Naive thymus-derived CD4-positive, alpha-beta T cell (primary cell): ENCODE measurements at regions not wholly inside any gene's neighbourhood (a gene's known extent, or its start where the extent isn't known, plus 50 kb on each side); places are given as distances from the start of the nearest gene placed in this dataset.
"Not testable (repeated sequence)": the region's sequence is repeated elsewhere in the genome, so short reads cannot be mapped to it uniquely, and the experiment has no call there.

Source experiments
- ATAC-seq: fragments of 150-1000 bp; cut with Tn5 transposase; 2 replicates; pipeline ENCODE4 v1.10.0; 2021; ENCODE audit warnings: mild to moderate bottlenecking, moderate library complexity
- CTCF ChIA-PET: fragments of 350-600 bp; sonication (Branson Sonifier 250); formaldehyde crosslinking; loops from one replicate; lab custom pipeline; 2021; ENCODE audit warnings: antibody characterized with exemption; lab: Charles Lee
- POLR2A ChIA-PET: fragments of 350-600 bp; sonication (Branson Sonifier 250); formaldehyde crosslinking; loops from one replicate; lab custom pipeline; 2021; ENCODE audit warnings: antibody characterized with exemption, inconsistent platforms; lab: Charles Lee
- DNase-seq, 9 donors: peaks; one replicate each; pipeline versions ENCODE4 v3.0.0 to v3.0.0-alpha.2; 2020 to 2022; ENCODE audit warnings: mixed read lengths in 1 of 9
- H3K27ac ChIP-seq: one replicate; pipeline ENCODE4 v1.7.0; 2013; ENCODE audit warnings: mild to moderate bottlenecking, low read depth, low read length, moderate library complexity
- H3K27me3 ChIP-seq, 2 donors: one replicate each; pipeline ENCODE4 v1.7.0; 2013; ENCODE audit warnings: low read length in 2 of 2, mild to moderate bottlenecking in 2 of 2, moderate library complexity in 2 of 2; ENCODE audit not compliant: control insufficient read depth in 2 of 2, insufficient read depth in 2 of 2
- H3K36me3 ChIP-seq, 3 experiments: 1 replicate in 2 of 3; 2 replicates in 1 of 3; pipeline ENCODE4 v1.7.0; 2013; ENCODE audit warnings: low read length in 3 of 3, mild to moderate bottlenecking in 3 of 3, moderate library complexity in 1 of 3; ENCODE audit not compliant: insufficient read depth in 3 of 3, control insufficient read depth in 2 of 3
- H3K4me1 ChIP-seq, 2 donors: one replicate each; pipeline ENCODE4 v1.7.0; 2013; ENCODE audit warnings: low read length in 2 of 2, mild to moderate bottlenecking in 2 of 2, moderate library complexity in 1 of 2; ENCODE audit not compliant: control insufficient read depth in 2 of 2, insufficient read depth in 2 of 2
- H3K4me3 ChIP-seq: 2 replicates; pipeline ENCODE4 v1.7.0; 2013; ENCODE audit warnings: mild to moderate bottlenecking, low read length
- H3K9me3 ChIP-seq, 3 experiments: 1 replicate in 2 of 3; 2 replicates in 1 of 3; pipeline ENCODE4 v1.7.0; 2013; ENCODE audit warnings: low read length in 3 of 3; ENCODE audit not compliant: control insufficient read depth in 2 of 3
- H3K27ac Mint-ChIP-seq, 9 donors: one replicate each; pipeline ENCODE4 v1.8.0; 2020 to 2022; ENCODE audit warnings: mixed read lengths in 9 of 9, mild to moderate bottlenecking in 8 of 9, moderate library complexity in 5 of 9, inconsistent platforms in 2 of 9
- H3K27me3 Mint-ChIP-seq, 5 donors: one replicate each; pipeline ENCODE4 v1.8.0; 2021 to 2022; ENCODE audit warnings: mixed read lengths in 5 of 5, mild to moderate bottlenecking in 1 of 5
- H3K36me3 Mint-ChIP-seq, 5 donors: one replicate each; pipeline ENCODE4 v1.8.0; 2020 to 2022; ENCODE audit warnings: mixed read lengths in 5 of 5, mild to moderate bottlenecking in 3 of 5, inconsistent platforms in 1 of 5
- H3K4me1 Mint-ChIP-seq, 7 donors: one replicate each; pipeline ENCODE4 v1.8.0; 2020 to 2022; ENCODE audit warnings: mixed read lengths in 7 of 7, mild to moderate bottlenecking in 3 of 7, inconsistent platforms in 1 of 7
- H3K4me3 Mint-ChIP-seq, 10 donors: one replicate each; pipeline ENCODE4 v1.8.0; 2020 to 2022; ENCODE audit warnings: mild to moderate bottlenecking in 10 of 10, mixed read lengths in 10 of 10, moderate library complexity in 6 of 10, inconsistent platforms in 2 of 10
- H3K9me3 Mint-ChIP-seq, 11 donors: one replicate each; pipeline ENCODE4 v1.8.0; 2020 to 2022; ENCODE audit warnings: mixed read lengths in 11 of 11, mild to moderate bottlenecking in 4 of 11, inconsistent platforms in 1 of 11, moderate library complexity in 1 of 11
- intact Hi-C, 2 donors: fragments of 100-400 bp; cut with micrococcal nuclease; formaldehyde crosslinking; loops; one replicate each; pipeline ENCODE4 v1.15.1; 2023

- CTCF ChIA-PET: no interaction called here
- Histone ChIP-seq H3K27me3 (no peaks in the 10 kb centered on the region), H3K36me3 (no peaks in the 10 kb centered on the region), H3K4me1 (no peaks in the 10 kb centered on the region), H3K9me3 (no peaks in the 10 kb centered on the region), H3K27ac (no peak overlapping the region), H3K4me3 (no peak overlapping the region)
- H3K4me1 Mint-ChIP-seq: no peaks in the 10 kb centered on the region
- DNase-seq (no peak), ATAC-seq (no peak)
- POLR2A ChIA-PET: no interaction called here
- H3K27ac Mint-ChIP-seq: no peak overlapping the region
- intact Hi-C loops: no loop called here
- H3K9me3 Mint-ChIP-seq: peaks cover 0 to 15% (median 3%) of the 10 kb centered on the region in 11 donors
- no peak overlapping the region for H3K4me3 Mint-ChIP-seq
- no peaks in the 10 kb centered on the region for H3K36me3 Mint-ChIP-seq
- H3K27me3 Mint-ChIP-seq: no peaks in the 10 kb centered on the region
These were observed 179.1 kb upstream of the IL1RAPL1 start for GRCh38 chrX:28408017-28408723.

- Mint-ChIP-seq H3K4me1 (no peaks in the 10 kb centered on the region), H3K27ac (no peak overlapping the region), H3K9me3 (peaks cover 0 to 4% (median 0%) of the 10 kb centered on the region in 11 donors), H3K4me3 (no peak overlapping the region), H3K27me3 (no peaks in the 10 kb centered on the region), H3K36me3 (no peaks in the 10 kb centered on the region)
- ATAC-seq (no peak), DNase-seq (no peak)
- Histone ChIP-seq H3K27ac (no peak overlapping the region), H3K4me3 (no peak overlapping the region), H3K27me3 (no peaks in the 10 kb centered on the region), H3K9me3 (no peaks in the 10 kb centered on the region), H3K4me1 (no peaks in the 10 kb centered on the region), H3K36me3 (no peaks in the 10 kb centered on the region)
- intact Hi-C loops: no loop called here
- CTCF ChIA-PET: no interaction called here
- POLR2A ChIA-PET: no interaction called here
These were observed 188.9 kb upstream of the IL1RAPL1 start for GRCh38 chrX:28398342-28398741.

DNA sequence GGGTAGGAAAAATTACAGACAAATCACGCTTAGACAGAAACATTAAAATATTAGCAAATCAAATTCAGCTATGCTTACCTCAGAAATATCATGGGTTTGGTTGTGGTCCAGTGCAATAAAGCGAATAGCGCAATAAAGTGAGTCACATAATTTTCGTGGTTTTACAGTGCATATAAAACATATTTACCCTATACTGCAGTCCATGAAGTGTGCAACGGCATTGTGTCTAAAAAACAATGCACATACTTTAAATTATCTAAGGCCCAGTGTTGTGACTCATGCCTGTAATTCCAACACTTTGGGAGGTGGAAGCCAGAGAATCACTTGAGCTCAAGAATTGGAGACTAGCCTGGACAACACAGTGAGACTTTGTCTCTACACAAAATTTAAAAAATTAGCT, 195.7 kb upstream of the IL1RAPL1 start:
- no peak for ATAC-seq
- Mint-ChIP-seq H3K27ac (no peak overlapping the region), H3K36me3 (no peaks in the 10 kb centered on the region), H3K9me3 (peaks cover 0 to 5% (median 0%) of the 10 kb centered on the region in 11 donors), H3K27me3 (no peaks in the 10 kb centered on the region), H3K4me1 (no peaks in the 10 kb centered on the region), H3K4me3 (no peak overlapping the region)
- intact Hi-C loops: no loop called here
- no peak for DNase-seq
- H3K9me3 ChIP-seq: no peaks in the 10 kb centered on the region
- POLR2A ChIA-PET: no interaction called here
- H3K27ac ChIP-seq: no peak overlapping the region
- no peaks in the 10 kb centered on the region for H3K36me3 ChIP-seq
- H3K4me1 ChIP-seq: no peaks in the 10 kb centered on the region
- CTCF ChIA-PET: no interaction called here
- no peak overlapping the region for H3K4me3 ChIP-seq
- H3K27me3 ChIP-seq: no peaks in the 10 kb centered on the region

DNA sequence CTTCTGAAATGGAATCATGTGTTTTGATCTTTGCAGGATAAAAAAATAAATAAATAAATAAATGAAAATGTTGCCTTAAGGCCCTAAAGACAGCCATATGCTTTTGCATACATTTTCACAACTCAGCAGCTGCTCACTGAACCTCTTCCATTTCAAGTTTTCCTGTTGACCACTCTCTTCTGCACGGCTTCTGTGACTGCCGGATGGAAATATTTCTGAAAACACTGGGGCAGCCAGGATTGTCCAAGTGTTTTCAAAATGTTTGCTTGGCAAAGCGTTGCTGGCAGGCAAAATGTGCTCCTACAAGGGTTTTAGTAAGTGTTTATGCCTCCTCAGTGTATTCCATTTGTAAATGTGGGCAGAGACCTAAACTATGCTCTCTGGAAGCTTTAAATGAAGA, 208.1 kb upstream of the IL1RAPL1 start:
- Histone ChIP-seq H3K27ac (no peak overlapping the region), H3K4me3 (no peak overlapping the region), H3K36me3 (no peaks in the 10 kb centered on the region), H3K27me3 (no peaks in the 10 kb centered on the region), H3K9me3 (no peaks in the 10 kb centered on the region), H3K4me1 (no peaks in the 10 kb centered on the region)
- H3K9me3 Mint-ChIP-seq: peaks cover 0 to 8% (median 0%) of the 10 kb centered on the region in 11 donors
- no peak for DNase-seq
- no peak overlapping the region for H3K27ac Mint-ChIP-seq
- H3K4me3 Mint-ChIP-seq: no peak overlapping the region
- H3K27me3 Mint-ChIP-seq: no peaks in the 10 kb centered on the region
- CTCF ChIA-PET: no interaction called here
- no peaks in the 10 kb centered on the region for H3K36me3 Mint-ChIP-seq
- ATAC-seq: no peak
- POLR2A ChIA-PET: no interaction called here
- H3K4me1 Mint-ChIP-seq: no peaks in the 10 kb centered on the region
- intact Hi-C loops: no loop called here

GRCh38 chrX:28367649-28368048, 219.6 kb upstream of the IL1RAPL1 start:
- H3K4me3 ChIP-seq, H3K4me1 ChIP-seq, H3K27ac Mint-ChIP-seq, H3K36me3 ChIP-seq, ATAC-seq, H3K27me3 Mint-ChIP-seq, H3K9me3 ChIP-seq, DNase-seq, CTCF ChIA-PET, POLR2A ChIA-PET, H3K27me3 ChIP-seq, H3K4me1 Mint-ChIP-seq, H3K36me3 Mint-ChIP-seq, H3K27ac ChIP-seq, H3K4me3 Mint-ChIP-seq, intact Hi-C loops: not testable (repeated sequence)
- peaks cover 0 to 15% (median 2%) of the 10 kb centered on the region in 11 donors for H3K9me3 Mint-ChIP-seq

DNA sequence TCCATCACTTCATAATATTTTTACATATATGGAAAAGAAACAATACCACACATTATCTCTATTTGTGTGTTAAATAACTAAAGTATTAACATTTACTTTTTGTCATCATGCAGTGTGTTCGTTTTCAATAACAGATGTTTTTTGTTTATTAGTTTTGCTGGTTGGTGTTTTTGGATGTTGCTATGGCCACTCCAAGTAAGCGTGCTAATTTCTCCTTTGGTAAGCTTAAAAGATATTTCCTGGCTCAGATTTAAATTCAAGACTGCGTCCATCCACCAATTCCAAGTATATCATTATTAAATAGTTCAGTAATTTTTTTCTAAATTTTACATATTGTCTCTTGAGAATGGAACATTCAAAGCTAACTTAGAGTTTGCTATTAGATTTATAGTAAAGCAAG, 235.4 kb upstream of the IL1RAPL1 start:
- CTCF ChIA-PET: no interaction called here
- Histone ChIP-seq H3K4me1 (no peaks in the 10 kb centered on the region), H3K9me3 (no peaks in the 10 kb centered on the region), H3K27me3 (no peaks in the 10 kb centered on the region), H3K36me3 (no peaks in the 10 kb centered on the region), H3K4me3 (no peak overlapping the region), H3K27ac (no peak overlapping the region)
- intact Hi-C loops: no loop called here
- Mint-ChIP-seq H3K36me3 (no peaks in the 10 kb centered on the region), H3K9me3 (peaks cover 0 to 8% (median 2%) of the 10 kb centered on the region in 11 donors), H3K27ac (no peak overlapping the region), H3K27me3 (no peaks in the 10 kb centered on the region), H3K4me3 (no peak overlapping the region), H3K4me1 (no peaks in the 10 kb centered on the region)
- DNase-seq (no peak), ATAC-seq (no peak)
- POLR2A ChIA-PET: no interaction called here

DNA sequence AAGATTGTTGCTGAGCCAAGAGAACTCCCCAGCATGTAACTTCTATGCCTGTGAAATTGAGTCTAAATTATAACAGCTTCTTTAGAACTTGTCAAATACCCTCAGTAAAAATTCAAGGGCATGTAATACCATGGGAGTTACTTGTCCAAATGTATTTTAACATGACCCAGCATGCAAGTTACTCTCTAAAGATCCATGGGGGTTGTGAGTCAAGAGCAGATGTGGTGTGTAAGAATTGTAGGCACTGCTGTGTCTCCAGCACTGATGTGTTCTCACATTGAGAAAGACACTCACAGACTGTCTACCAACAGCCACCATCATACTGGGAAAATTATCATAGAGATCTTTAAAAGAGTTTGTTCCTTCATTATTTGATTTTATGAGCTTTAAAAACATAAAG, 237.4 kb upstream of the IL1RAPL1 start:
- intact Hi-C loops: no loop called here
- peaks cover 0 to 5% (median 2%) of the 10 kb centered on the region in 11 donors for H3K9me3 Mint-ChIP-seq
- no peak overlapping the region for H3K4me3 Mint-ChIP-seq
- ATAC-seq (no peak), DNase-seq (no peak)
- Histone ChIP-seq H3K4me1 (no peaks in the 10 kb centered on the region), H3K9me3 (no peaks in the 10 kb centered on the region), H3K4me3 (no peak overlapping the region), H3K27me3 (no peaks in the 10 kb centered on the region), H3K36me3 (no peaks in the 10 kb centered on the region), H3K27ac (no peak overlapping the region)
- no peak overlapping the region for H3K27ac Mint-ChIP-seq
- no peaks in the 10 kb centered on the region for H3K4me1 Mint-ChIP-seq
- POLR2A ChIA-PET: no interaction called here
- H3K36me3 Mint-ChIP-seq: no peaks in the 10 kb centered on the region
- no peaks in the 10 kb centered on the region for H3K27me3 Mint-ChIP-seq
- CTCF ChIA-PET: no interaction called here
